Pons (tissue), 1 donor: ENCODE measurements at regions not wholly inside any gene's neighbourhood (a gene's known extent, or its start where the extent isn't known, plus 50 kb on each side); places are given as distances from the start of the nearest gene placed in this dataset.

Experiments used
- DNase-seq: peaks from one replicate; pipeline ENCODE4 v3.0.0-alpha.2; 2016; ENCODE audit warnings: low spot score

DNA sequence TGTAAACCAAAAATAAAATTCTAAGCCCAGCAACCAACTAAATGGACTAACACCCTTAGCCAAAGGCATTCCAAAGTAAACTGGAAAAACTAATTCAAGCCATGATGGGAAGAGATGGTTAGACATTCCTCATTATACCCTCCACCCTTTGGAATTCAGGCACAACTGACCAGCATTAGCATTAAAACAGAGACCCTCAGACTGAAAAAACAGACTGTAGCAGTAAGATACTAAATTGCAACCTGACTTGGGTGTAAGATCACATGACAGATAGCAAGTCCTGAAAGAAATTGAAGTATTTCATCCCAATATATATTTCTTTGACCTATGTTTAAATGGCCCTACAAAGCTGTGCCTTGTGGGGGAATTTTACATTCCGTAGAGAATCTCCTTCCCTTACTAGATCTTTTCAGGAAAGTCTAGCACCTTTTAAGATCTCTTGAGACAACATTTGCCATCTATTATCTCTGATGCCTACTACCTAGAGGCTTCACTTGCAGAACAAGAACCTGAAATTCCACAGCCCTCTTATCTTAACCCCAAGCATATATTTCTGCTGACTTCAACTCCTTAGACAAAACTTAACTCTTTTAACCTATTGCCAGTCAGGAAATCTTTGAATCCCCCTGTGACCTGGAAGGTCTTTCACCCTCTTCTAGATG lies 750.2 kb upstream of the IGFBP3 start:
- no peak for DNase-seq

GRCh38 chr7:46669028-46669427 lies 748.0 kb upstream of the IGFBP3 start:
- DNase-seq: no peak

DNA sequence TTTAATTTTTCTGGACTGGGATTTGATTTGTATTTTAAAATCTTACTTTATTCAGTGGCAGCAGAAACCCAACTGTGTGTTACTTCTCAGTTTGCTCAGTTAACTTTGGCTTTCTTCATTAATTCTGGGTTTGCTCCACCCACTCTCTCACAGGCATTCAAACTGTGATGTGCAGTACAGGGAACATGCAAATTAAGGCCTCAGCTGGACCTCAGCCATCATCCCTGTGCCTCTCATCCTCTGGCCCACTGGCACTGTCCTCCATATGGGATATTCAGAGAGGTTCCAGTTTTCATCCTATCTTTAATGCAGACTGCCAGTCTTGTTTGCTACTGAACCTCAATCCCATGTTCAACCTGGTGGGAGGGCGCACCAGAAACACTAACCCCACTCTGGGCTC lies 743.4 kb upstream of the IGFBP3 start:
- DNase-seq: no peak

GRCh38 chr7:46663025-46663424 lies 742.0 kb upstream of the IGFBP3 start:
- no peak for DNase-seq

- DNase-seq: no peak
These were observed 740.4 kb upstream of the IGFBP3 start for GRCh38 chr7:46661431-46661830.

GRCh38 chr7:46660402-46660980 lies 739.4 kb upstream of the IGFBP3 start:
- DNase-seq: no peak

- no peak for DNase-seq
These were observed 737.2 kb upstream of the IGFBP3 start for GRCh38 chr7:46658281-46658680.

DNA sequence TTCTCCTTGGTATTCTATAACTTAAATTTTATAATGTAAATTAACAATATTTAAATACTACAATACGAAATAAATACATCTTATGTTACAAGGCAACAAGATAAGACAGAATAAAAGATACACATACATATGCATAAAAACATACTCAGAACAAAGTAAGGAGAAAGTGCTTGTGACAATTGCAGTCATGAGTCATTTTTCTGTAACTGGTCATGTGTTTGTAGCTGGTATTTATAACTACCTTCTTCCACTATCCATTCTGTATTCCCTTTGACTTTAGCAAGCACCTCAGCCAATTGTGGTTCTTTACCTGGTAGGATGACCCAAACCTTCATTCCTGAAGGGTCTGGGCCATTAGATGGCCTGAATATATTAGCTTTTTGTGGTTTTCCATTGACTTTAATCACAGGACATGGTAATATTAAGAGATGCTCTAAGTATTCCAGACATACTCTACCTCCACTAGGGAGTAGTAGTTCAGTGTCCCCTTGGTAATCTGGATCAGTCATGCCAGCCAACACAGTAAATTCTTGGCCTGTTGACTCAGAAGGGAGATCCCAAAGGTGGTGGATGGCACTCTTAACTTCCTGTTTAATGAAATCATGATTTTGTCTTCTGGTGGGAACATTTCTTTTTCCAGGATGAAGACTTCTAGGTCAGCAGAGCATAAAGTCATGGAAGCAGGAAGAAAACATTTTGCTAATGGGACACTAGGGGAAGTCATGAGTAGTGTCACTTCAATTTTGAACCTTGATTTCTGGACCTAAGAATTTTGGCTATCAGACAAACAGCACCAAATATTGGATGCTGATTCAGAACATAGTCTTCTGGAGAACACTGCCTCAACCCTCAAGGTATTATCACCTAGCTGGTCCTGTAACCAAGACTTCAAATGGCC lies 733.7 kb upstream of the IGFBP3 start:
- DNase-seq: no peak

GRCh38 chr7:46653848-46654247 lies 732.8 kb upstream of the IGFBP3 start:
- DNase-seq: no peak

GRCh38 chr7:46652317-46652716 lies 731.2 kb upstream of the IGFBP3 start:
- no peak for DNase-seq

DNA sequence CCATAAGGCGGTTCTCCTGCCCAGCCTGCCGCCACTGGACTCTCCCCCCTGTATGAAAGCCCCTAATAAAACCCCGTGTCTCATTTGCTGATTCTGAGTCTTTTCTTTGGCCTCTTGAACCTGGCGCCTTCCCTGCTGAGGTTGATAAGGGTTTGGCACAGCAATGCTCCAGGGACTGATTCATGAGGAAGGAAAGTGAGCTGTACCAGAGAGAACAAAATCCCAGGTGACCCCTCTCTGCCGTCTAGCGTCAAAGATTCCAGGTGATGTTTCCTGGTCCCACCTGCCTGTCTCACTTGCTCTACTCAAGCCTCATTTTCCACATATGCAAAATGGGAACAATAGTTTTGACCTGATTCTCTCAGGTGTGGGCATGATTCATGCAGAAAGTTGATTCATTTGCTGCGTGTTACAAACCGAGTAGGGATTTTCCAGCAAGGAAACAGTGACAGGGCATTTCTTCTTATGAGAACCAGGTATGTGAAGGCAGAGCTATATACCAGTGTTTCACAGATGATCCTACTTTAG lies 730.6 kb upstream of the IGFBP3 start:
- no peak for DNase-seq

- no peak for DNase-seq
These were observed 730.0 kb upstream of the IGFBP3 start for GRCh38 chr7:46651070-46651469.

GRCh38 chr7:46649876-46650275 lies 728.8 kb upstream of the IGFBP3 start:
- no peak for DNase-seq

DNA sequence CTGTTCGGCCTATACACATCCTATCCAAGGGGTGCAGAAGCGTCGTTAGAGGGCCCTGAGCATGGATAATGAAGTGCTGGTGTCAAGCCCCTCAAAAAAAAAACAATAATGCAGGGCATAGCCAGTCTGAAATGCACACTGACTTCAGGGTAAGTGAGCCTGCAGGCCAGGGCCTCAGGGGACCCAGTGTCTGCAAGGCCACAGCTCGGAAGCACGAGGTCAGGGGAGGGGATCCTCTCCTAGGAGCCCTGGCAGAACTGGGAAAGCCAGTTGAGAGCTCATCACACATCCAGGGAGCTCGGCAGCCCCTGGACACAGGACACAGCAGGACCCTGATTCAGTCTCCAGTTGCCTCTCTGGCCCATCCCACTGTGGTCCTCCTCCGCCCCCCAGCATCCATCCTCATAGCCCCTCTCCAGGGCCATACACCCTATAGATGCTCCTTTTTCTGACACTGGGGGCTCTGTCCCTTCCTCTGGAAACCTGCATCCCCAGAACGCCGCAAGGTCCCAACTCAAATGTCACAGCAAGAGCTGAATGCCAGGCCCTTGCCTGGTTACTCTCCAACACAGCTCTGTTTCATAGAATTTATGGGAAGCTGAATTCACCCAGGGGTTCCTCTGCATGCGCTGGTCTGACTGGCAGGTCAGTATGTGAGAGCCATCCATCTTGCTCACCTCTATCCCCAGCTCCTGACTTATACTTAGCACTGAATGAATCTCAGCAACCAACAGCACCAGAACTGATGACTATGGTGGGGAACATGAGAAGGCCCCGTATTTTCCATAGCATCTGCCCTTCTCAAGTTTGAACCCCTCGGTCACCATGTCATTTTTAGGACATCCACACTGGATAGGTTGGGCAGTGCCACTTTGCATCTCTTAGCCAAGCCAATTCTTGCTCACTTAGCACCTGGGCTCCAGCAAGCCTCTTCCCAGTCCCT lies 717.0 kb upstream of the IGFBP3 start:
- DNase-seq: no peak

- no peak for DNase-seq
These were observed 715.0 kb upstream of the IGFBP3 start for GRCh38 chr7:46636022-46636421.

DNA sequence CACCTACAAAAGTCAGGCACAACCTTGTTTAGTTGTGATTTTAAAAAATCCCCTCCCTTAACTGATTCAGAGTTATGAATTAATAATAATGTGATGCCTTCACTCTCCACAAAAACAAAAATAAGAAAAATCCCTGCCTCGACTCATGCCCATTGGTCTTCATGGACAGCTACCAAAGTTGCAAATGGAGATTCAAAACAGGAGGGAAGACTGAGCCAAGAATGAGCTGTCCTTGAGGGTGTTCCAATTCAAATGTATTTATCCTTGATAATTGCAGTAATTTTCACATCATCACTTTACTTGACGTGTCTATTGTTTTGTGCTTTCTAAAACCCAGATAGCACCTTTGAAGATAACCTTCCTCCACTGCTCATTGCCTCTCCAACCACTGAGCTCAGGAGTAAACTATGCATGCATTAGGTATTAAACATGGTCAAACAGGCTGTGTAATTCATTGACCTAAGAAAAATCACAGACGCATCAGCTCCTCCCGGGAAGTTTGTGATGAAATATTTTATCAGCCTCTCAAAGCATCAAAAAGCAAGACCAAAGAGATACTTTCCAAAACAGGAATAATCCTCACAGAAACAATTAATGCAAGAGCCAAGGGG lies 712.7 kb upstream of the IGFBP3 start:
- no peak for DNase-seq

DNA sequence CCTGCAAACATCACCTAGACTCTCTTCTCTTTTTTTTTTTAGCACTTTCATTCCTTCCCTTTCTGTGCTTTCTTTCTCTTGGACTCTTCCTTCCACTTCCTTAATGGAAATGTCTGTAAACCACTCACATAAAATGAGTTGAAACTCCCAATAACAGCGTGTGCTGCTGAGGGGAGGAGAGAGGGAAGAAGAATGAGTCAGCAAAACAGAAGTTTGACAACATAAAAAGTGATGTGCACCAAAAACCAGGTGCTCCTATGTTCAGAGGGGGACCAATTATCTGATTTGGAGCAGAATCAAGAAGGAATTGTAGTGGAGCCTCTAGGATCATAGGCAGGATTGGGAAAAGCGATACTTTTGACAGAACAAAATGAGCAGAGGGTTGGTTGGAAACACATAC lies 712.1 kb upstream of the IGFBP3 start:
- DNase-seq: no peak

GRCh38 chr7:46630031-46630430 lies 709.0 kb upstream of the IGFBP3 start:
- no peak for DNase-seq

DNA sequence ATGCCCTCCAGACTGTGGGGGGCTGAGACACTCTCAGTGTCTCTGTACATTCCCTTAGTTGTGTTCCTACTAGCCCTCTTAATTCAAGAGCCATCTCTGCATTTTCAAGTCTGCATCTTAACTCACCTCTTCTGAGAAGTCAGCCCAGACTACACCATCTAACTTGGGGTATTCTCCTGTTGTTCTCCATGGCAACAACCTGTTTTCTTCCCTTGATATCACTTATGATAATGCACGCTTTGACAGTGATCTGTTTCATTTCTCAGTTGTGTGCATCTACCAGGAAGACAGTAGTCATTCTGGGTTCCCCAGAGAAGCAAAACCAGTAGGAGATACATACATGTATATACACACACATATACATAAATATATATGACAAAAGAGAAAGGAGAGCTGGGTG lies 707.3 kb upstream of the IGFBP3 start:
- no peak for DNase-seq

- DNase-seq: no peak
These were observed 705.7 kb upstream of the IGFBP3 start for GRCh38 chr7:46626691-46627310.

GRCh38 chr7:46626261-46626660 lies 705.2 kb upstream of the IGFBP3 start:
- no peak for DNase-seq
